WTC11 (cell line): ENCODE measurements at regions not wholly inside any gene's neighbourhood (a gene's known extent, or its start where the extent isn't known, plus 50 kb on each side); places are given as distances from the start of the nearest gene placed in this dataset.

Source experiments
- ATAC-seq: fragments of 200-7000 bp; cut with Tn5 transposase; 2 replicates; pipeline ENCODE4 v1.10.0; 2021; ENCODE audit warnings: mild to moderate bottlenecking, moderate library complexity
- CTCF ChIA-PET: fragments of 300-600 bp; sonication (Branson Sonifier 250); formaldehyde crosslinking; loops from one replicate; lab custom pipeline; 2021; ENCODE audit warnings: antibody characterized with exemption; lab: Charles Lee
- POLR2A ChIA-PET: fragments of 350-600 bp; sonication (Branson Sonifier 250); formaldehyde crosslinking; loops from one replicate; lab custom pipeline; 2021; ENCODE audit warnings: antibody characterized with exemption; lab: Charles Lee
- DNase-seq: peaks from one replicate; pipeline ENCODE4 v3.0.0; 2021; ENCODE audit warnings: low spot score
- H3K27ac Mint-ChIP-seq: 2 replicates; pipeline ENCODE4 v1.8.0; 2021; ENCODE audit warnings: mixed read lengths
- H3K27me3 Mint-ChIP-seq: 2 replicates; pipeline ENCODE4 v1.8.0; 2021; ENCODE audit warnings: low read depth, mild to moderate bottlenecking, moderate library complexity, mixed read lengths
- H3K36me3 Mint-ChIP-seq: 2 replicates; pipeline ENCODE4 v1.8.0; 2021; ENCODE audit warnings: mixed read lengths
- H3K4me1 Mint-ChIP-seq: 2 replicates; pipeline ENCODE4 v1.8.0; 2022; ENCODE audit warnings: mixed read lengths
- H3K4me3 Mint-ChIP-seq: 2 replicates; pipeline ENCODE4 v1.8.0; 2021; ENCODE audit warnings: mild to moderate bottlenecking, moderate library complexity, mixed read lengths
- H3K9me3 Mint-ChIP-seq: 2 replicates; pipeline ENCODE4 v1.8.0; 2021; ENCODE audit warnings: mixed read lengths
- ELF4 ChIP-seq: sonication (generic); formaldehyde crosslinking; IDR thresholded peaks from 2 replicates; pipeline ENCODE4 v1.8.1; 2022; ENCODE audit warnings: low read depth, mild to moderate bottlenecking, moderate library complexity, missing genetic modification reagents
- ESRRA ChIP-seq: sonication (generic); formaldehyde crosslinking; IDR thresholded peaks from 2 replicates; pipeline ENCODE4 v1.8.1; 2022; ENCODE audit warnings: mild to moderate bottlenecking, missing genetic modification reagents, borderline replicate concordance
- GABPB1 ChIP-seq: sonication (generic); formaldehyde crosslinking; IDR thresholded peaks from 2 replicates; pipeline ENCODE4 v1.8.1; 2023; ENCODE audit warnings: mild to moderate bottlenecking, missing genetic modification reagents
- HMGA2 ChIP-seq: fragments of 250-450 bp; sonication (Bioruptor Pico); IDR thresholded peaks from 2 replicates; pipeline ENCODE4 v1.4.0; 2021; ENCODE audit warnings: mild to moderate bottlenecking, moderate library complexity
- IRF1 ChIP-seq: sonication (generic); formaldehyde crosslinking; IDR thresholded peaks from 2 replicates; pipeline ENCODE4 v1.8.0; 2023; ENCODE audit warnings: missing genetic modification reagents
- JUN ChIP-seq: sonication (generic); formaldehyde crosslinking; IDR thresholded peaks from 2 replicates; pipeline ENCODE4 v1.8.0; 2023; ENCODE audit warnings: mild to moderate bottlenecking, missing genetic modification reagents
- MAX ChIP-seq: sonication (generic); formaldehyde crosslinking; IDR thresholded peaks from 2 replicates; pipeline ENCODE4 v1.8.0; 2022; ENCODE audit warnings: mild to moderate bottlenecking, missing genetic modification reagents
- MLX ChIP-seq: sonication (generic); formaldehyde crosslinking; IDR thresholded peaks from 2 replicates; pipeline ENCODE4 v1.8.1; 2023; ENCODE audit warnings: mild to moderate bottlenecking, missing genetic modification reagents, moderate library complexity
- MYBL2 ChIP-seq: sonication (generic); formaldehyde crosslinking; IDR thresholded peaks from 2 replicates; pipeline ENCODE4 v1.8.1; 2023; ENCODE audit warnings: mild to moderate bottlenecking, moderate library complexity, missing genetic modification reagents
- NR1H2 ChIP-seq: sonication (generic); formaldehyde crosslinking; IDR thresholded peaks from 2 replicates; pipeline ENCODE4 v1.9.0; 2021; ENCODE audit warnings: mild to moderate bottlenecking, moderate library complexity, missing genetic modification reagents
- NR2C2 ChIP-seq: sonication (generic); formaldehyde crosslinking; IDR thresholded peaks from 2 replicates; pipeline ENCODE4 v1.8.0; 2022; ENCODE audit warnings: mild to moderate bottlenecking, missing genetic modification reagents
- PRRX2 ChIP-seq: fragments of 250-450 bp; sonication (Bioruptor Pico); IDR thresholded peaks from 2 replicates; pipeline ENCODE4 v1.8.0; 2021; ENCODE audit warnings: mild to moderate bottlenecking
- RELA ChIP-seq: sonication (generic); formaldehyde crosslinking; IDR thresholded peaks from 2 replicates; pipeline ENCODE4 v1.8.1; 2022; ENCODE audit warnings: missing genetic modification reagents, mild to moderate bottlenecking, borderline replicate concordance
- SOX15 ChIP-seq: fragments of 250-450 bp; sonication (Bioruptor Pico); IDR thresholded peaks from 2 replicates; pipeline ENCODE4 v1.9.0; 2021; ENCODE audit warnings: mild to moderate bottlenecking
- USF1 ChIP-seq: sonication (generic); formaldehyde crosslinking; IDR thresholded peaks from 2 replicates; pipeline ENCODE4 v1.8.0; 2022; ENCODE audit warnings: mild to moderate bottlenecking, missing genetic modification reagents
- ZBTB43 ChIP-seq: sonication (generic); formaldehyde crosslinking; IDR thresholded peaks from 2 replicates; pipeline ENCODE4 v1.8.1; 2023; ENCODE audit warnings: mild to moderate bottlenecking, missing genetic modification reagents
- ZNF232 ChIP-seq: sonication (generic); formaldehyde crosslinking; IDR thresholded peaks from 2 replicates; pipeline ENCODE4 v1.8.0; 2022; ENCODE audit warnings: mild to moderate bottlenecking, missing genetic modification reagents
- ZNF263 ChIP-seq: sonication (generic); formaldehyde crosslinking; IDR thresholded peaks from 2 replicates; pipeline ENCODE4 v1.8.1; 2022; ENCODE audit warnings: low read depth, mild to moderate bottlenecking, moderate library complexity, missing genetic modification reagents
- TF ChIP-seq, protein P1 (sequence below): fragments of 250-450 bp; sonication (Bioruptor Pico); IDR thresholded peaks from 2 replicates; pipeline ENCODE4 v1.9.0; 2021; ENCODE audit warnings: mild to moderate bottlenecking
- TF ChIP-seq, protein P2 (sequence below): sonication (generic); formaldehyde crosslinking; IDR thresholded peaks from 2 replicates; pipeline ENCODE4 v1.8.1; 2023; ENCODE audit warnings: mild to moderate bottlenecking, moderate library complexity, missing genetic modification reagents

- TF ChIP-seq, protein P1, sequence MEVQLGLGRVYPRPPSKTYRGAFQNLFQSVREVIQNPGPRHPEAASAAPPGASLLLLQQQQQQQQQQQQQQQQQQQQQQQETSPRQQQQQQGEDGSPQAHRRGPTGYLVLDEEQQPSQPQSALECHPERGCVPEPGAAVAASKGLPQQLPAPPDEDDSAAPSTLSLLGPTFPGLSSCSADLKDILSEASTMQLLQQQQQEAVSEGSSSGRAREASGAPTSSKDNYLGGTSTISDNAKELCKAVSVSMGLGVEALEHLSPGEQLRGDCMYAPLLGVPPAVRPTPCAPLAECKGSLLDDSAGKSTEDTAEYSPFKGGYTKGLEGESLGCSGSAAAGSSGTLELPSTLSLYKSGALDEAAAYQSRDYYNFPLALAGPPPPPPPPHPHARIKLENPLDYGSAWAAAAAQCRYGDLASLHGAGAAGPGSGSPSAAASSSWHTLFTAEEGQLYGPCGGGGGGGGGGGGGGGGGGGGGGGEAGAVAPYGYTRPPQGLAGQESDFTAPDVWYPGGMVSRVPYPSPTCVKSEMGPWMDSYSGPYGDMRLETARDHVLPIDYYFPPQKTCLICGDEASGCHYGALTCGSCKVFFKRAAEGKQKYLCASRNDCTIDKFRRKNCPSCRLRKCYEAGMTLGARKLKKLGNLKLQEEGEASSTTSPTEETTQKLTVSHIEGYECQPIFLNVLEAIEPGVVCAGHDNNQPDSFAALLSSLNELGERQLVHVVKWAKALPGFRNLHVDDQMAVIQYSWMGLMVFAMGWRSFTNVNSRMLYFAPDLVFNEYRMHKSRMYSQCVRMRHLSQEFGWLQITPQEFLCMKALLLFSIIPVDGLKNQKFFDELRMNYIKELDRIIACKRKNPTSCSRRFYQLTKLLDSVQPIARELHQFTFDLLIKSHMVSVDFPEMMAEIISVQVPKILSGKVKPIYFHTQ (CRISPR knock-in tag): no peak
- TF ChIP-seq MAX (CRISPR knock-in tag): no peak
- TF ChIP-seq RELA (CRISPR knock-in tag): no peak
- no peak for TF ChIP-seq ELF4 (CRISPR knock-in tag)
- no peak for TF ChIP-seq ZBTB43
- TF ChIP-seq HMGA2: no peak
- no peak for TF ChIP-seq NR2C2 (CRISPR knock-in tag)
- TF ChIP-seq MYBL2 (CRISPR knock-in tag): no peak
- TF ChIP-seq ZNF232 (CRISPR knock-in tag): no peak
- TF ChIP-seq GABPB1 (CRISPR knock-in tag): no peak
- TF ChIP-seq, protein P2, sequence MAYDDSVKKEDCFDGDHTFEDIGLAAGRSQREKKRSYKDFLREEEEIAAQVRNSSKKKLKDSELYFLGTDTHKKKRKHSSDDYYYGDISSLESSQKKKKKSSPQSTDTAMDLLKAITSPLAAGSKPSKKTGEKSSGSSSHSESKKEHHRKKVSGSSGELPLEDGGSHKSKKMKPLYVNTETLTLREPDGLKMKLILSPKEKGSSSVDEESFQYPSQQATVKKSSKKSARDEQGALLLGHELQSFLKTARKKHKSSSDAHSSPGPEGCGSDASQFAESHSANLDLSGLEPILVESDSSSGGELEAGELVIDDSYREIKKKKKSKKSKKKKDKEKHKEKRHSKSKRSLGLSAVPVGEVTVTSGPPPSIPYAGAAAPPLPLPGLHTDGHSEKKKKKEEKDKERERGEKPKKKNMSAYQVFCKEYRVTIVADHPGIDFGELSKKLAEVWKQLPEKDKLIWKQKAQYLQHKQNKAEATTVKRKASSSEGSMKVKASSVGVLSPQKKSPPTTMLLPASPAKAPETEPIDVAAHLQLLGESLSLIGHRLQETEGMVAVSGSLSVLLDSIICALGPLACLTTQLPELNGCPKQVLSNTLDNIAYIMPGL (CRISPR knock-in tag): no peak
- TF ChIP-seq, all 79 proteins: peak for 0
Measured at GRCh38 chr1:164912290-164912689, 353.3 kb downstream of the PBX1 start (continued).

DNA sequence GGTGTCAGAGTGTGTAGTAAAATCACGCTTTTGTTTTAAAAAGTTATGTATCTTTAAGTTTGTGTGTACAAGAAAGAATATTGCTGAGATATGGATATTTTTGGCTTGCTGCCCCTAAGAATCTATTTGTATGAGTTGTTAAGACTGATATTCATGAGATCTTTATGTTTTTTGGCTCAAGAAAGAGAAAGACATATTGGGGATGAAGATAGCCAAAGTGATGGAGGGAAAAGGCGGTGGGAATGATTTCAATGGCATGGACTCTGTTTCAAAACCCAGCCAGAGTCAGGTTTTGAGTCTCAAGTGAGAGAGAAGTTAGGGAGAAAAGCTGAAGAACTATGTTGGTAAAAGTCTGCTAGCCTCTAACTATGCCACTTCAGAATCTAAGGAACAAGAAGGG is 351.7 kb downstream of the PBX1 start:
- Mint-ChIP-seq H3K27ac (no peak overlapping the region), H3K27me3 (no peaks in the 10 kb centered on the region), H3K9me3 (peaks cover 4% of the 10 kb centered on the region; the same call in 1 of the 2 replicates), H3K36me3 (no peaks in the 10 kb centered on the region), H3K4me1 (peaks cover 9% of the 10 kb centered on the region), H3K4me3 (no peak overlapping the region)
- ChIA-PET POLR2A (no interaction called here), CTCF (no interaction called here)
- DNase-seq (no peak), ATAC-seq (no peak)
- TF ChIP-seq ZNF263 (CRISPR knock-in tag) (no peak), SOX15 (CRISPR knock-in tag) (no peak), ESRRA (CRISPR knock-in tag) (no peak), JUN (CRISPR knock-in tag) (no peak), IRF1 (no peak), PRRX2 (no peak), NR1H2 (CRISPR knock-in tag) (no peak), USF1 (CRISPR knock-in tag) (no peak), MLX (CRISPR knock-in tag) (no peak)
